ENCODE measurements at regions not wholly inside any gene's neighbourhood (a gene's known extent, or its start where the extent isn't known, plus 50 kb on each side); places are given as distances from the start of the nearest gene placed in this dataset.
"Not testable (repeated sequence)": the region's sequence is repeated elsewhere in the genome, so short reads cannot be mapped to it uniquely, and the experiment has no call there.

GRCh38 chr6:139748353-139749146 lies 374.1 kb upstream of the CITED2 start:
- DNase-seq: no peak

GRCh38 chr6:139747154-139747553 lies 372.7 kb upstream of the CITED2 start:
- no peak for DNase-seq

GRCh38 chr6:139744891-139745290 lies 370.4 kb upstream of the CITED2 start:
- DNase-seq: no peak

- DNase-seq: no peak
Observed at GRCh38 chr6:139743664-139744437, 369.4 kb upstream of the CITED2 start.

GRCh38 chr6:139742671-139743070 lies 368.2 kb upstream of the CITED2 start:
- DNase-seq: no peak

- no peak for DNase-seq
Observed at GRCh38 chr6:139738801-139739455, 364.5 kb upstream of the CITED2 start.

- no peak for DNase-seq
Observed at GRCh38 chr6:139736325-139736906, 362.0 kb upstream of the CITED2 start.

- no peak for DNase-seq
Observed at GRCh38 chr6:139732451-139732850, 358.0 kb upstream of the CITED2 start.

- no peak for DNase-seq
Observed at GRCh38 chr6:139730340-139730974, 356.0 kb upstream of the CITED2 start.

GRCh38 chr6:139728876-139729427 lies 354.5 kb upstream of the CITED2 start:
- DNase-seq: no peak

- not testable (repeated sequence) for DNase-seq
Observed at GRCh38 chr6:139726272-139726671, 351.8 kb upstream of the CITED2 start.

- DNase-seq: no peak
Observed at GRCh38 chr6:139722530-139722929, 348.1 kb upstream of the CITED2 start.

- DNase-seq: no peak
Observed at GRCh38 chr6:139721954-139722353, 347.5 kb upstream of the CITED2 start.

GRCh38 chr6:139713900-139714506 lies 339.6 kb upstream of the CITED2 start:
- no peak for DNase-seq

- DNase-seq: no peak
Observed at GRCh38 chr6:139713424-139713823, 339.0 kb upstream of the CITED2 start.

GRCh38 chr6:139712830-139713229 lies 338.4 kb upstream of the CITED2 start:
- DNase-seq: no peak

GRCh38 chr6:139711804-139712585 lies 337.5 kb upstream of the CITED2 start:
- DNase-seq: no peak

- DNase-seq: no peak
Observed at GRCh38 chr6:139710556-139710955, 336.1 kb upstream of the CITED2 start.

- no peak for DNase-seq
Observed at GRCh38 chr6:139708337-139709199, 334.1 kb upstream of the CITED2 start.

GRCh38 chr6:139706912-139707311 lies 332.5 kb upstream of the CITED2 start:
- DNase-seq: no peak
